Erythroblast (primary cell): ENCODE measurements at regions not wholly inside any gene's neighbourhood (a gene's known extent, or its start where the extent isn't known, plus 50 kb on each side); places are given as distances from the start of the nearest gene placed in this dataset.

ENCODE experiments used
- GATA1 ChIP-seq: IDR thresholded peaks from 2 replicates; pipeline ENCODE4 v1.6.1; 2011; ENCODE audit warnings: low read depth, mild to moderate bottlenecking, control low read depth, low read length, moderate library complexity
- POLR2A ChIP-seq: IDR thresholded peaks from 2 replicates; pipeline ENCODE4 v1.6.1; 2011; ENCODE audit warnings: mild to moderate bottlenecking, low read length

DNA sequence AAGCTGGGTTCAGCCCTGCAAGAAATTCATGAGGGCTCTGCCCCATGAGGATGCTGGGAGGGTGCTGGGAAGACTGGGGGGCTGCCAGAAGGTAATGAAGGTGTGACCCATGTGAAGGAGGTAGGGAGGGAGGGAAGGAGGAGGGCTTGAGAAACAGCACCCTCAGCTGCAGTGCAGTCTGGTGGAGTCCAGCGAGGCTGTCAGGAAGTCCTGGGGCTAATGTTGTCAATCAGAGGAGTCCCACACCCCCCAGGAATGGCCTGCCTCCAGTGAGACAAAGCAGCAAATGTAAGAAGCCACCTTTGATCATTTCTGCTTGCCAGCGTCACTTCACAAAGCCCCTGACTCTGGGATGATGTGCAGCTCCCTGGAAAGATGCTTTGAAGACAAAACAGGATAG is 248.4 kb downstream of the SH3BP4 start:
- TF ChIP-seq POLR2A (no peak), GATA1 (no peak)
